Neural cell (in vitro differentiated cells): ENCODE measurements at regions not wholly inside any gene's neighbourhood (a gene's known extent, or its start where the extent isn't known, plus 50 kb on each side); places are given as distances from the start of the nearest gene placed in this dataset.

ENCODE experiments used
- H2AFZ ChIP-seq: fragments of 200-600, 300-800 bp; sonication (generic), shearing (Covaris generic); 2 replicates; pipeline ENCODE4 v1.6.0; 2014; ENCODE audit warnings: low read depth, mild to moderate bottlenecking, antibody characterized with exemption, low read length, moderate library complexity
- H3F3A ChIP-seq: fragments of 200-600 bp; shearing (Covaris generic); 2 replicates; pipeline ENCODE4 v1.6.1; 2016; ENCODE audit warnings: mild to moderate bottlenecking, moderate library complexity, mixed read lengths, antibody characterized with exemption, low read length; ENCODE audit not compliant: insufficient read depth, poor library complexity, severe bottlenecking
- H3K27ac ChIP-seq: fragments of 200-600, 300-800 bp; sonication (generic), shearing (Covaris generic); 2 replicates; pipeline ENCODE4 v1.5.1; 2014; ENCODE audit warnings: mild to moderate bottlenecking, low read length, moderate library complexity
- H3K27me3 ChIP-seq: fragments of 300-800, 200-600 bp; sonication (generic), shearing (Covaris generic); 2 replicates; pipeline ENCODE4 v1.6.0; 2014; ENCODE audit warnings: mild to moderate bottlenecking, low read depth, low read length, moderate library complexity; ENCODE audit not compliant: insufficient read depth
- H3K36me3 ChIP-seq: fragments of 300-800, 200-600 bp; sonication (generic), shearing (Covaris generic); 2 replicates; pipeline ENCODE4 v1.5.1; 2014; ENCODE audit warnings: mild to moderate bottlenecking, antibody characterized with exemption, low read length, moderate library complexity; ENCODE audit not compliant: insufficient read depth
- H3K4me2 ChIP-seq: fragments of 300-800, 200-600 bp; sonication (generic), shearing (Covaris generic); 2 replicates; pipeline ENCODE4 v1.6.0; 2014; ENCODE audit warnings: mild to moderate bottlenecking, low read length
- H3K4me3 ChIP-seq: fragments of 300-800, 200-600 bp; sonication (generic), shearing (Covaris generic); 2 replicates; pipeline ENCODE4 v1.5.1; 2014; ENCODE audit warnings: mild to moderate bottlenecking, low read length, moderate library complexity
- H3K79me2 ChIP-seq: fragments of 200-600 bp; shearing (Covaris generic); replicated peaks from 2 replicates; pipeline ENCODE4 v1.6.0; 2014; ENCODE audit warnings: mild to moderate bottlenecking, low read length, moderate library complexity; ENCODE audit not compliant: insufficient read depth
- H3K9ac ChIP-seq: fragments of 300-800, 200-600 bp; sonication (generic), shearing (Covaris generic); 2 replicates; pipeline ENCODE4 v1.6.1; 2016; ENCODE audit warnings: mild to moderate bottlenecking, low read length, mixed read lengths
- H3K9me2 ChIP-seq: fragments of 200-600 bp; shearing (Covaris generic); 2 replicates; pipeline ENCODE4 v1.6.1; 2016; ENCODE audit warnings: mild to moderate bottlenecking, low read length, mixed read lengths; ENCODE audit not compliant: insufficient read depth
- H3K9me3 ChIP-seq: fragments of 200-600, 300-800 bp; sonication (generic), shearing (Covaris generic); 2 replicates; pipeline ENCODE4 v1.6.1; 2016; ENCODE audit warnings: mild to moderate bottlenecking, mixed run types, low read length, moderate library complexity, mixed read lengths
- H4K20me1 ChIP-seq: fragments of 200-600 bp; shearing (Covaris generic); 2 replicates; pipeline ENCODE4 v1.6.1; 2016; ENCODE audit warnings: mild to moderate bottlenecking, mixed run types; ENCODE audit not compliant: insufficient read depth
- CTCF ChIP-seq: fragments of 450-650 bp; IDR thresholded peaks from 2 replicates; pipeline ENCODE4 v1.5.1; 2014; ENCODE audit warnings: antibody characterized with exemption, mild to moderate bottlenecking, moderate library complexity; ENCODE audit not compliant: poor library complexity, severe bottlenecking
- EP300 ChIP-seq: fragments of 450-650 bp; conservative IDR thresholded peaks from 2 replicates; pipeline ENCODE4 v1.6.1; 2014; ENCODE audit warnings: antibody characterized with exemption, mild to moderate bottlenecking, moderate library complexity; ENCODE audit not compliant: poor library complexity, severe bottlenecking
- EZH2 ChIP-seq: fragments of 200-600, 300-800 bp; shearing (Covaris generic), sonication (generic); IDR thresholded peaks from 2 replicates; pipeline ENCODE4 v1.6.1; 2014; ENCODE audit warnings: antibody characterized with exemption, low read length, borderline replicate concordance, mild to moderate bottlenecking; ENCODE audit not compliant: insufficient read depth, poor library complexity, severe bottlenecking
- MXI1 ChIP-seq: fragments of 450-650 bp; conservative IDR thresholded peaks from 2 replicates; pipeline ENCODE4 v1.6.1; 2014; ENCODE audit warnings: antibody characterized with exemption, mild to moderate bottlenecking; ENCODE audit not compliant: poor library complexity, severe bottlenecking
- POLR2AphosphoS5 ChIP-seq: IDR thresholded peaks from 2 replicates; pipeline ENCODE4 v1.6.1; 2012
- RAD21 ChIP-seq: fragments of 450-650 bp; conservative IDR thresholded peaks from 2 replicates; pipeline ENCODE4 v1.6.1; 2014; ENCODE audit warnings: antibody characterized with exemption, mild to moderate bottlenecking, moderate library complexity
- REST ChIP-seq: IDR thresholded peaks from 2 replicates; pipeline ENCODE4 v1.6.1; 2012; ENCODE audit warnings: borderline replicate concordance
- SMC3 ChIP-seq: fragments of 450-650 bp; conservative IDR thresholded peaks from 2 replicates; pipeline ENCODE4 v1.6.1; 2014; ENCODE audit warnings: antibody characterized with exemption, mild to moderate bottlenecking, moderate library complexity; ENCODE audit not compliant: poor library complexity
- TAF1 ChIP-seq: IDR thresholded peaks from 2 replicates; pipeline ENCODE4 v1.6.1; 2012; ENCODE audit warnings: low read depth

- Histone ChIP-seq H3K36me3 (no peaks in the 10 kb centered on the region), H3K9ac (no peak overlapping the region), H3K27ac (no peak overlapping the region), H3K79me2 (no peaks in the 10 kb centered on the region), H3K9me2 (no peaks in the 10 kb centered on the region), H2AFZ (no peak overlapping the region), H3K4me2 (no peak overlapping the region), H3K27me3 (no peaks in the 10 kb centered on the region), H3K9me3 (no peaks in the 10 kb centered on the region), H4K20me1 (no peaks in the 10 kb centered on the region), H3F3A (no peaks in the 10 kb centered on the region), H3K4me3 (no peak overlapping the region)
- no peak for TF ChIP-seq CTCF
- TF ChIP-seq EP300, result no peak
- TF ChIP-seq MXI1, result no peak
- TF ChIP-seq SMC3, result no peak
- TF ChIP-seq TAF1, result no peak
- no peak for TF ChIP-seq RAD21
- TF ChIP-seq REST, result no peak
- no peak for TF ChIP-seq POLR2AphosphoS5
- no peak for TF ChIP-seq EZH2
Measured at GRCh38 chr5:173775261-173776197, 112.6 kb upstream of the CPEB4 start.

- H3K79me2 ChIP-seq, result no peaks in the 10 kb centered on the region
- no peak overlapping the region for H2AFZ ChIP-seq
- no peaks in the 10 kb centered on the region for H3K27me3 ChIP-seq
- H3K9ac ChIP-seq, result no peak overlapping the region
- TF ChIP-seq RAD21 (no peak), EZH2 (no peak), EP300 (no peak), MXI1 (no peak), CTCF (no peak), REST (no peak), POLR2AphosphoS5 (no peak), TAF1 (no peak), SMC3 (no peak)
- H3F3A ChIP-seq, result no peaks in the 10 kb centered on the region
- H3K36me3 ChIP-seq, result no peaks in the 10 kb centered on the region
- no peaks in the 10 kb centered on the region for H3K9me3 ChIP-seq
- no peak overlapping the region for H3K27ac ChIP-seq
- H3K4me2 ChIP-seq, result no peak overlapping the region
- H3K9me2 ChIP-seq, result no peaks in the 10 kb centered on the region
- H4K20me1 ChIP-seq, result no peaks in the 10 kb centered on the region
- H3K4me3 ChIP-seq, result no peak overlapping the region
Measured at GRCh38 chr5:173777149-173777548, 111.0 kb upstream of the CPEB4 start.
